HG03064 (cell line): ENCODE measurements at regions not wholly inside any gene's neighbourhood (a gene's known extent, or its start where the extent isn't known, plus 50 kb on each side); places are given as distances from the start of the nearest gene placed in this dataset.
"Not testable (repeated sequence)": the region's sequence is repeated elsewhere in the genome, so short reads cannot be mapped to it uniquely, and the experiment has no call there.

Source experiments
- ATAC-seq: cut with Tn5 transposase; IDR thresholded peaks from one replicate; pipeline ENCODE4 v1.9.1; 2021; ENCODE audit warnings: low read depth; ENCODE audit not compliant: unreplicated experiment

DNA sequence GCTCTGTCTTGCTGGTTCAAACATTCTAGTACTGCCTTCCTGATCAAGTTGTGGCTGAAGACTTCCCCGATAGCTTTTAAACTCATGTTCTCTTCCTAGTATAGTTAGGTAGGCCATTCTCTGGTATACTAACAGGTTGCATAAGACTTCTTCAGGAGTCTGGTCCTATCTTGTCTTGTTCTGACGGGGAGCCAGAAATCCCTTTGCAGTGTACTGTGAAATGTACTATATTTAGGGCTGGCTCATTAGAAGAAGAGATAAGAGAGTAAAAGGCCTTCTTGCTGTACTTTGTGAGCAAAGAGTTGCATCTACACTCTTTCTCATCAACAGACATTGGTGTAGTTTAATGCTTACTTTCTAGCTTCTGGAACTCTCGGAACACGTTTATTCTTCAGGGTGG lies 331.9 kb downstream of the NUP35 start:
- ATAC-seq, result no peak

DNA sequence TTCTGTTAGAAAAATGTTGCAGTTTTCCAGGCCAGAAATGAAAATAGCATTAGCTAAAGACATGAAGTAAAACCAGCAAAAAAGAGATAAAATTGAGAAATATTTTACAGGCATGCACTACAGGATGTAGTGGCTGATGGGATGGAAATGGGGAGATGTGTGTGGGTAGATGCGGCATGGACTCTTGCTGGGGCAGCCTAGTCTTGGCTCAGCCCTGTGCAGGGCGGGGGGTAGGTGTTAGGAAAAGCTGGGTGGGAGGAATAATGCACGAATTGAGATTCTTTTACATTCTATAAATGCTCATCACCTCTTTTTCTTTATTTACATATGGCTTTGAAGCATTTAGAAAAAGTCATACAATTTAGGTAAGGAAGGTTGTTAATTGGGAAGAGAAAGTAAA lies 334.2 kb downstream of the NUP35 start:
- ATAC-seq, result no peak

DNA sequence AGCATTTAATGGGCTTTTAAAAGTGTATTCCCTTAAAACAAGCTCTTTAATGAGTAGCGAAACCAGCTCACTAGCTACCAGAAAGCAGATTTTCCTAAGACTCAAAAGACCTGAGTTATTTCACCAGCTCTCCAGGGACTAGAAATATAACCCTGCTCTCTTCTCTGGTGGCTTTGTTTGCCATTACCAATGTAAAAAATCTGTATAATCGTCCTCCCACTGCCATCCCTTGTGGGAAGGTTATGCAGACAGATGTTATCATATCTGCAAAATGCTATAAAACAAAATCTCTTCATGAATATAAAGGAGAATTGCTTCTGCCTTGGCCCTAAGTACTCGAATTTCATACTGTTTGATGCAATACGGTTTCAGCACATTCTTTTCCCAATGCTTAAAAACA lies 335.2 kb downstream of the NUP35 start:
- ATAC-seq, result no peak

DNA sequence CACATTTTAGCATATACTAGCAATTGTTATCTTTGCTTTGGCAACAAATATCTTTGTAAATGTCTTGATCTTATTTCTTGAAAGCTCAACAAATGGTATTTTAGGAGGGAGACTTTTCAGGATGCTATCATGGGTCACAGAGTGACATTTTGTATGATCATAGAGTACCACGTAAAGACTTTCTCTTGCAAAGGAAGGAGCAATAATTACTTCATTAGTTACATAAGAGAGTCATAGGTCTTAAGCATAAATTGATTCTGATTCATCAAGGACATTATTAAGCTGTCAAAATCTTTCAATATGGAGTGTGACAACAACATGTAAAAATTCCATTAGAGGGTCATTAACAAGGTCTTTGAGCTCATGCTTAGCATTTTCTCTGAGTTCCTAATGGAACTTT lies 339.6 kb downstream of the NUP35 start:
- no peak for ATAC-seq

DNA sequence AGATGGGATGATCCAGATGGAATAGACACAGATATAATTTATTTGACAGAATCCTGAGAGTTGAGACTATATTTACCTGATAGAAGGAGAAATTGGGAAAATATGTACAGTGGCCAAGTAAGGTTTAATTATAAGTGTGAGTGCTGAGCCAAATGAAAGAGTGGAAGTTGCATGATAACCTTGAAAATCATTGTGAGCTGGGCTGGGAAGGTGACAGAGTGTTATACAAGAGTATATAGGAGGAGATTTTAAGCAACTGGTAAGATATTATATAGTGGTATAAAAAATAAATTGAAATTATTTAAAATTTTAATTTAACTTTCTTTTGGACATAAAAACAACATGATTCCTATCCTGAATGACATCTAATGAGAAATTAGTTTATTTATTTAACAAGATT lies 340.8 kb downstream of the NUP35 start:
- ATAC-seq, result no peak

DNA sequence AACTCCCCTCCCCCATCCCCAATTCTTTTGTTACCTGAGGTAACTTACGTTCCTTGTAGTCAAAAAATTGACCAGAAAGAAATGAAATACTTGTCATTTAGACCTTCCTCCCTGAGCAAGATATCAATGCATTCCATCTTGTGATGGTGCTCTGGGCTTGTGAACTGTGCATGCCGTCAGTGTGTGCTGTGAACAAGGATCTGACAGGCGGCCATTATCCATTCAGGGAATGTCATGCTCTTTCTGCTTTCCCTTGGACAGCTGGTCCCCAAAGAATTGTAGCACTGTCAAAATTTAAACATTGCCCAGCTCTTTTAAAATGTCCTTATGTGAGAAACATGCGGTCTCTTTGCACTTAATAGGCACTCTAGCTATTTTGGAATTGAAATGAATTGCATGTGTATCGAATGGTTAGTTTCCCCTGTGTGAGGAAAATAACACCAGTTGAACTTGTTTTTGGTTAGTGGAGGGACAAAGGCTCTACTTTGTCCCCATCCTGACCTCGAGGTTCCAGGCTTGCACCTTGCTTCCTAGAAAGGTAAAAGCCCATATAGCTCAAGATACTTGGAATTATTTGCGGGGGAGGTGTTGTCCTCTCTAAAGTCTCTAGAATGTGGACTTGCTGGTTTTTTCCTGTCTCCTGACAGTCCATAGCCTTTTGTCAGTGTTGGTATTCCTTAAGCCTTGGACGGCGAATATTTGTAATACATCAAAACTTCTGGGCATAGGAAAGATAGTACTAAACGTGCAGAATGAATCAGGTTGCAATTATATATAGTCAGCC lies 350.9 kb downstream of the NUP35 start:
- ATAC-seq, result no peak

DNA sequence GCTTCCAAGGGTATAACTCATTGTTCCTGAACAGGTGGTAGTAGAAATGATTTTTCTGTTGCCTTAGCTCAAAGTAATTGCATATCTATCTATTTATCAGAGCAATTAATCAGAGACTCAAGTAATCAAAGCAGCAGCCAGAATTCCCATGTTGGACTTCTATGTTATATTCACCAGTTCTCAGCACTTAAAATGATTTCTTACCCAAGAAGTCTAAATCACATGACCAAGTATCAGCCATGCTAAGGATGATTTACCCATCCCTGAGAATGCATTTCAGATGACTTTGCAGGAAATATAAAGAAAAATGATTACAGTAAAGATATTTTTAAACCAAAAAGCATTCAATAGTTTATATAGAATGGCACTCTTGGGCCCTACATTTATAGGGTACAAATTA lies 352.2 kb downstream of the NUP35 start:
- no peak for ATAC-seq

DNA sequence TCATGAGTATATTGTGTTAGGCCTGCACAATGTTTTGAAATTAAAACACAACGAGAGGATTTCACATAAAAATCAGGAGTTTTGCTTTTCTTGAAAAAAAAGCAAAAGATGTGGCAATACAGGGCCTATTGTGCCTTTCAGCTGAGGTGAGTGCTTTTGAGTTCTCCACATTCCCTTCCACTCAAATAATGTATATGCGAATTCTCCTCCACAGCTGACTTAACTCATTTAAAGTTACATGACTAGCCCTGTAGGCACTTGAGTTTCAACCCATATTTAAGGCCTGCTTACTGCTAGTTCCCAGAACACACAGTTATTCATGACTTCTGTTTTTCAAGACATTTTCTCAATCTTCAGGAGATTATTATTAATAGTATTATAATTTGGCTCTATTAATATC lies 353.1 kb downstream of the NUP35 start:
- no peak for ATAC-seq

DNA sequence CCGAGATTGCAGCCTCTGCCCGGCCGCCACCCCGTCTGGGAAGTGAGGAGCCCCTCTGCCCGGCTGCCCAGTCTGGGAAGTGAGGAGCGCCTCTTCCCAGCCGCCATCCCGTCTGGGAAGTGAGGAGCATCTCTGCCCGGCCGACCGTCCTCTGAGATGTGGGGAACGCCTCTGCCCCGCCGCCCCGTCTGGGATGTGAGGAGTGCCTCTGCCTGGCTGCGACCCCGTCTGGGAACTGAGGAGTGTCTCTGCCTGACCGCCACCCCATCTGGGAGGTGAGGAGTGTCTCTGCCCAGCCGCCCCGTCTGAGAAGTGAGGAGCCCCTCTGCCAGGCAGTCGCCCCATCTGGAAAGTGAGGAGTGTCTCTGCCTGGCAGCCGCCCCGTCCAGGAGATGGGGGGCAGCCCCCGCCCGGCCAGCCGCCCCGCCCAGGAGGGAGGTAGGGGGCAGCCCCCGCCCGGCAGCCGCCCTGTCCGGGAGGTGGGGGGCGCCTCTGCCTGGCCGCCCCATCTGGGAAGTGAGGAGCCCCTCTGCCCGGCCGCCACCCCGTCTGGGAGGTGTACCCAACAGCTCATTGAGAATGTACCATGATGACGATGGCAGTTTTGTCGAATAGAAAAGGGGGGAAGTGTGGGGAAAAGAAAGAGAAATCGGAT lies 354.8 kb downstream of the NUP35 start:
- not testable (repeated sequence) for ATAC-seq

DNA sequence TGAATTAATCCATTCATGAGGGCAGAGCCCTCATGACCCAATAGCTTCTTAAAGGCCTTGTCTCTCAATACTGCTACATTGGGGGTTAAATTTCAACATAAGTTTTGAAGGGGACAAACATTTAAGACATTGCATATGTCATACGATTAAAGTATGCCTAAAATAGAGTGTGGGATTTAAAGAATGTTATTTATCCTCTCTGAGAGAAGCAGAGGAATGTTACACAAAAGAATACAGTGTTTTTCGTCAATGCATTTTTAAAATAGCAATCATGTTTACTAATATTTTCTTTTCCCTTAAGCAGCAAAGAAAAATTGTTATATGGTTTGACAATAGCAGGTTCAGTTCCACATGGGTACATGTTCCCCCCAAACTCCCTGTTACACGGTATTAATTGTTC lies 363.1 kb downstream of the NUP35 start:
- no peak for ATAC-seq

DNA sequence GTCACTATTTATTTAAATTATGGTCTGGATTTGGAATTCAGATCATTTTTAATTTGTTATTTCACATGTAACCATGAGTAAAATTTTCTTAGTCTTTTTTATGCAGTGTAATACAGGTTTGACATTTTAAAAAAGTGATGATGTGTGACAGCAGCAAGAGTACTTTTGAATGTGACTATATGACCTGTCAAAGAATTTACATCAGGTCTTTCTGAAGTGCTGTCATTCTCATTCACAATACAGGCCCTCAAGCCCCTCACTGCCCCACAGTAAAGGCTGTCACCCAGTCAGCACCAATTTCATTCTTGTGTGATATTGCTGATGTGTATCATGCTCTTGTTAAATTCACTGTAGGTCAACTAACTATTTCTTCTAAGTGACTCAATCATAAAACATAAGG lies 364.2 kb downstream of the NUP35 start:
- no peak for ATAC-seq

DNA sequence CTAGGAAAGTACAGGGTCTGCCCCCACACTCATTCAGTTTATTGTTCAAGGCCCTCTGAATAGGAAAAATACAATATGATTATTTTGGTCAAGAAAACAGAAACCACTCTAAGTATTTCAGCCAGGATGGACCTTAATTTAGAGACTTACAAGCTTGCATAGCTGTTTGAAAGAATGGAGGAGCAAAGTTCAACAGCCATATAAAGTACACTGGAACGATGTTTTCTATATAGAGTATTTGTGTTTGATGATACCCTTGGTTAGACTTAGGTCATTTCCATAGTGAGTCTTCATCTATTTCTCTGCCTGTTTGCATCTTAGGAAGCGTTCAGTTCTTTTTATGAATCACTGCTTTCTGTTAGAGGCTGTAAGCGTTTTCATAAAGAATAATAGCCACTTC lies 366.2 kb downstream of the NUP35 start:
- no peak for ATAC-seq

DNA sequence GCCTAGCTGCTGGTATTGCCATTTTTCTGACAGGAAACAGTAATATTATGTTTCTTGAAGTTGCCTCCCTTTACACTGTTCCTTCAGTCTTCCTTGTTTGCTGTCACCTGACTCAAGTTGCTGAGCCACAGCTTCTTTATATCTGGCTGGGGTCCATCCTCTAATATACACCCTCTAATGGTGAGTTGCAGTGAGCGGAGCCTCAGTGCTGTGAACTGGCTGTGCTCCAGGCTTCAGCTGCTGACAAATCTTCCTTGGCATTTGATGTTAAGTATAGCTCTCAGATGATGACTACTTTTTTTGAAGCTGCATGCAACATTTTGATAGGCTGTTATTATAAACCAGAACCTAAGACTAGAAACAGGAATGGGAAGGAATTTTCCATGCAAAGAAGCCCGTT lies 366.7 kb downstream of the NUP35 start:
- ATAC-seq, result no peak

DNA sequence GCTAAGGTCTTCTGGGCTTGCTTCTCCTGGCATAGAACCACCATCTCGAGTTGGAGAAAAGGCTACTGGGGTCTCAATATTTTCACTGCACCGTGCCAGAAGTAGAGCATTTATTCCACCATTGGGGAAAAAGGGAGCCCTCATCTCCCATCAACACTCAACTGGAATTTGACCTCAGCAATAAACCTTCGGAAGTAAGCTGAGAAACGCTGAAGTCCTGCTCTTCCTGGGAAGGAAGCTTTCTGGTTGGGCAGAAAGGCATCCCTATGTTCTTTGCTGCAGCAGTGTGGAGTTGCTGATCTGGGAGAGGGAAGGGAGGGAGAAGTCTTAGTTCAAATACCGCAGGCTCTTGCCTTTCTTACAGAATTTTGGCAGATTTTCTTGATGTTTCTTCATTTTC lies 368.8 kb downstream of the NUP35 start:
- no peak for ATAC-seq

DNA sequence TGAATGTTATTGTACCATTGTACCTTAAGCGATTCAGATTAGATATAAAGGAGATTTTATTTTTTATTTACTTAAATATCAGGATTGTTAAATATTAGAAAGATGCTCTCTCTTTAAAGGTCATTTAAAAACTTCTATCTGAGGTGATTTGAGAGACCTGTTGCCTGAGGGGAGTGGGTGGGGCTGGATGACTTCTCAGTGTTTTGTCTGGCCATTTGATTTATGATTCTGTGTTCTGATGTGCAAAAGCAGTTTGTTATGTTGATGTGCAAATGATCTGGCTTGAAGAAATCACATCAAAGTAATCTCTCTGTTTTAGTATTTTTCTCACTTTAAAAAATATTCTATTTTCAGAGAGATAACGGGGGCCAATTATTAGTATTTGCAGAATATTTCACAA lies 370.8 kb downstream of the NUP35 start:
- ATAC-seq, result no peak

DNA sequence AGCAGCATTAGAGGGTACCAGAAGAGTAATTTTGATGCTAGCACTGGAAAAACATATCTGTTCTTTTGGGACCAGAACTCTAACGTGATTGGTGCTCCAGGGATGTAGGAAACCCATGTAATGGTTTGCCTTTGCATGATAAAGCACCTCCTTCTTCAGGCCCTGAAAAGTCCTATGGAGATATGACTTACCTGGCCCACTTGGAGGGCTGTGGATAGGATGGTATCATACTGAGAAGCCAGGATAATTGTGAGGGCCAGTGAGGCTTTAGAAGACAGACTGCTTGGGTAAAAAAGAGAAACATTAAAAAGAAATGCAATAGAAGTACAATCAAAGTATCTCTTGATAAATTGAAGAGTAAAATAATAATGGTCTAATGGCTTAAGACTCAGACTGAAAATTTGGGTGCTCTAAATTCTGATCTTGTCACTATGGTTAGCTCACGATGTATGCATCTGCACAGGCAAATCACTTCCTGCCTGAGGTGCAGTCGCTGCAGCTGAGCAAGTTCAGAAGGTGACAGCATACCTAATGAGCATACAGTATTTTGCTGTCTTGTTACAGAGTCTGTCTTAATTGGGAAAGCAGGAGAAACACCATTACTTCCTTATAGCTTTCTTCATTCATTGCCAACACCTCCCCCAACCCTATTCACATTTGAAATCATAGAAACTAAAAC lies 371.5 kb downstream of the NUP35 start:
- peak; percentile 84 for ATAC-seq

DNA sequence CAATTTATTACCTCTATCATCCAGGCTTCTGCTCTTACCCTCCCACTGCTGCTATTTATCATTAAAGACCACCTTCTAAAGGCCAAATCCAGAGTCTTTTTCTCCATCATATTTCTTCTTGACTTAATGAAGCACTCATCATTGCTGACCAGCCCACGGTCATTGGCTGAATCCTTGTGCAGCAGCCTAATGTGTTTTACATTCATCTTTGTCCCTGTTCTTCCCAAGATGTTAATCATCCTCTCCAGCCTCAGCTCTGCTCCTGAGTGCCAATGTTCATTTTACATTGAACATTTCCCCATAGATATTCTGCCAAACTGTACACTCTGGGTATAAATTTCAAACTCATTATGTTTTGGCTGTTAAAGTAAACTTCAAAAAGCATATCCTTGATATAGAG lies 373.6 kb downstream of the NUP35 start:
- no peak for ATAC-seq

DNA sequence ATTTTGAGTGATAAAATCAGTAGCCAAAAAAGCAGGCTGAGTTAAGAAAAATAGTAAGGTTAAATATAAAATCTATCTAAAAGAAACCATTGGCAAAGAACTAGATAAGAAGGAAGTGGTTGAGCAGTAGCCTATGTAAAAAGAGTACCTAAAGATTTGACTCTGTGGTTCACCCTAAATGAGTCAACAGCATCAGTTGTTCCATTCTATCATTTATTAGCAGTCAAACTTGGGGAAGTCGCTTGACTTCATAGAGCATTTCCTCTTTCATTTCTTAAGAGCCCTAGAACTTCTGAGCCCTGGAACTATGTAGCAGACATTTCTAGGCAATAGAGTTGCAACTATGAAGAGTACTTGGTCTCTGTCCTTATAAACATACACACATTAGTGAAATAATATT lies 381.7 kb downstream of the NUP35 start:
- ATAC-seq, result no peak

DNA sequence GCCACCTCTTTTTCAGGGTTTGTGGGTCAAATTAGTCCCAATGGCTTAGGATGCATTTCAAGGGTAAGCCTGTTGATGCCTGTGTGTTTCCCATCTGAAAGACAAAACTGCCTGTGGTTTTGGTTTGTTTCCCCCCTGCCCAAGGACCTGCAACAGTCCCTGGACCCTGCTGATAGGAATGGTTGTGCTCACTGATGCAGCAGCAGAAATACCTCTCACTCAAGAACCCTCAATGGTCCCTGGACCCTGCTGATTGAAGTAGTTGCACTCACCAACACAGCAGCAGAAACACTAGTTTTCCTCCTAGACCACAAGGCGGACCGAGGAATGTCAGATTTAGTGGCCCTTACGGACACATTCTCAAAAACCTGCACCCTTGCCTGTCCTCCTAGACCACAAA lies 386.9 kb downstream of the NUP35 start:
- no peak for ATAC-seq

DNA sequence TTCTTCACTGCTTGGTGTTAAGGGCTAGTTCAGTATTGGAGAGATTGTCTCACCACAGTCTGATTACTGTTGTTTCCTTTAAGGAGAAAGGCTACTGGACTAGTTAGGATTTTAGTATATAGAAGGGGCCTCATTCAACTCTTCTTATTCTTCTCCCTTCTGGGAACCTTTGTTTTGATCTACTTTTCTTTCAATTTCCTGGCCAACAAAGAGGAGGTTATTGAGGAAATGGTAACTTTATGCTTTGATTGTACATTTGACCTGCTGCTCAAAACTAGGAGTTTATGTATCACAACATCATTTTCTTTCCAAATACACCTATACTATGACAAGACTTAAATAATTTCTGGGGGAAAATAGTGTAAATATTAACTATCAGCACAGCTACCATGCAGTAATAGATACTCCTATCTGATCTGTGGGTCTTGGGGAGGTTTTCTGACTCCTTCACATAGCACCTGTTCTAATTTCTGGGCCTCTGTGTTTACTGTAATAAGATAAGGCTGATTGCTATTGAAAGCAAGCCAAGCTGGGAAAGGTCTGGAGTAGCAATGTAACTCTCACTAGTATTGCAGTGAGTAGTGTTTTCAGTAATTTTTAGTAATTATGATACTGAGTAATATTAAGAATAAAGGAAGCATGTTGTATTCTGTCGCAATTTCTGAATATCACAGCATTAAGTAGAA lies 395.3 kb downstream of the NUP35 start:
- ATAC-seq, result no peak

DNA sequence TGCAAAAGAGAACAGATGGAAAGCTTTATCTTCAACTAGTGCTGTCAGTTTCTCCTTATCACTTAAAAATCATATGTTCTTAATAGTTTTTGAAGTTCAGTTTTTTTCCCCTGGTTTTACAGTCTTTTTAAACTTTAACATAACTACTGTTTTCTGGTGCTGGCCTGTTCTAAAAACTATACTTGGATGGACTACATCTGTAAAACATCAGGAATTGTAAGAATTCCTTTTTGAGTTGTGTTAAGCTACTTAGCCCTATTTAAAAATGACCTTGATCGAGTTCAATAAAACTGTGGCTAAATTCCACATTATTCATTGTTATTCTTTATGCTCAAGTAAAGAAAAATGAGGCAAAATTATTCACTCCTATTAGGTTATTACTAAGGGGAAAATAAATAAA lies 397.7 kb downstream of the NUP35 start:
- ATAC-seq, result no peak
